IMR-90 (cell line): ENCODE measurements at regions not wholly inside any gene's neighbourhood (a gene's known extent, or its start where the extent isn't known, plus 50 kb on each side); places are given as distances from the start of the nearest gene placed in this dataset.

Experiments
- ATAC-seq: fragments of 200-7000 bp; cut with Tn5 transposase; 2 replicates; pipeline ENCODE4 v1.9.1; 2020; ENCODE audit warnings: low read depth, mild to moderate bottlenecking, moderate library complexity
- BruUV-seq: library from RNA; stranded (reverse); fragments of 400-500 nt; replicated peaks from 2 replicates; lab custom pipeline; 2021; lab: Mats Ljungman, UMichigan
- CTCF ChIA-PET: fragments of 300-600 bp; formaldehyde crosslinking; extraction: SDS; loops from one replicate; lab custom pipeline; 2021; ENCODE audit warnings: antibody characterized with exemption; lab: Yijun Ruan, JAX
- POLR2A ChIA-PET: fragments of 300-600 bp; sonication (Branson Sonifier 250); formaldehyde crosslinking; loops from one replicate; lab custom pipeline; 2022; ENCODE audit warnings: antibody characterized with exemption; ENCODE audit not compliant: unreplicated experiment; lab: Charles Lee
- DNase-seq: peaks from one replicate; pipeline ENCODE4 v3.0.0; 2013
- H2AFZ ChIP-seq: replicated peaks from 2 replicates; pipeline ENCODE3; 2013; ENCODE audit warnings: low read length, mild to moderate bottlenecking; ENCODE audit not compliant: poor library complexity
- H2AK5ac ChIP-seq: 2 replicates; pipeline ENCODE4 v1.6.1; 2013; ENCODE audit warnings: low read depth, low read length, inconsistent platforms
- H2AK9ac ChIP-seq: replicated peaks from 2 replicates; pipeline ENCODE3; 2013; ENCODE audit warnings: mild to moderate bottlenecking, low read depth, low read length, moderate library complexity; ENCODE audit not compliant: poor library complexity
- H2BK120ac ChIP-seq: 2 replicates; pipeline ENCODE4 v1.6.1; 2013; ENCODE audit warnings: low read depth, low read length, inconsistent platforms
- H2BK15ac ChIP-seq: 3 replicates; pipeline ENCODE4 v1.6.1; 2013; ENCODE audit warnings: low read depth, low read length, inconsistent platforms
- H2BK20ac ChIP-seq: 2 replicates; pipeline ENCODE4 v1.6.1; 2013; ENCODE audit warnings: low read depth, mild to moderate bottlenecking, inconsistent platforms, low read length, moderate library complexity
- H2BK5ac ChIP-seq: 2 replicates; pipeline ENCODE4 v1.6.1; 2013; ENCODE audit warnings: mild to moderate bottlenecking, low read depth, low read length, inconsistent platforms; ENCODE audit not compliant: poor library complexity, severe bottlenecking
- H3K14ac ChIP-seq: replicated peaks from 2 replicates; pipeline ENCODE4 v1.6.1; 2013; ENCODE audit warnings: low read depth, low read length, inconsistent platforms
- H3K18ac ChIP-seq: 2 replicates; pipeline ENCODE4 v1.6.1; 2013; ENCODE audit warnings: low read depth, low read length, control low read depth
- H3K23ac ChIP-seq: 2 replicates; pipeline ENCODE4 v1.6.1; 2013; ENCODE audit warnings: low read depth, low read length, inconsistent platforms
- H3K27ac ChIP-seq: 2 replicates; pipeline ENCODE4 v1.5.1; 2013; ENCODE audit warnings: mild to moderate bottlenecking, control low read depth, low read length; ENCODE audit not compliant: insufficient read depth
- H3K27me3 ChIP-seq: 2 replicates; pipeline ENCODE4 v1.6.1; 2013; ENCODE audit warnings: low read length; ENCODE audit not compliant: control insufficient read depth, insufficient read depth
- H3K36me3 ChIP-seq: 2 replicates; pipeline ENCODE4 v1.6.1; 2013; ENCODE audit warnings: low read length, mixed read lengths; ENCODE audit not compliant: control insufficient read depth, insufficient read depth
- H3K4ac ChIP-seq: 2 replicates; pipeline ENCODE4 v1.6.1; 2013; ENCODE audit warnings: low read depth, low read length, inconsistent platforms
- H3K4me1 ChIP-seq: 2 replicates; pipeline ENCODE4 v1.6.1; 2013; ENCODE audit warnings: low read length, mixed read lengths; ENCODE audit not compliant: control insufficient read depth, insufficient read depth
- H3K4me2 ChIP-seq: 2 replicates; pipeline ENCODE4 v1.6.1; 2013; ENCODE audit warnings: low read depth, mild to moderate bottlenecking, control low read depth, low read length, moderate library complexity
- H3K4me3 ChIP-seq: 2 replicates; pipeline ENCODE4 v1.5.1; 2013; ENCODE audit warnings: low read depth, mild to moderate bottlenecking, control low read depth, low read length, moderate library complexity; ENCODE audit not compliant: insufficient read depth
- H3K56ac ChIP-seq: 2 replicates; pipeline ENCODE4 v1.6.1; 2013; ENCODE audit warnings: low read length, inconsistent platforms; ENCODE audit not compliant: insufficient read depth; ENCODE audit errors: extremely low read depth
- H3K79me1 ChIP-seq, 2 experiments: 2 replicates each; pipeline ENCODE4 v1.6.1; 2013; ENCODE audit warnings: low read length in 2 of 2, inconsistent platforms in 1 of 2, low read depth in 1 of 2
- H3K9ac ChIP-seq: 2 replicates; pipeline ENCODE4 v1.6.1; 2013; ENCODE audit warnings: low read depth, low read length, control low read depth
- H3K9me1 ChIP-seq: 2 replicates; pipeline ENCODE4 v1.6.1; 2013; ENCODE audit warnings: low read length, inconsistent platforms; ENCODE audit not compliant: insufficient read depth
- H3K9me3 ChIP-seq: 2 replicates; pipeline ENCODE4 v1.6.1; 2013; ENCODE audit warnings: low read length; ENCODE audit not compliant: control insufficient read depth, insufficient read depth
- H4K20me1 ChIP-seq: 2 replicates; pipeline ENCODE4 v1.6.1; 2013; ENCODE audit warnings: low read length, inconsistent platforms; ENCODE audit not compliant: insufficient read depth
- H4K5ac ChIP-seq: 2 replicates; pipeline ENCODE4 v1.6.1; 2013; ENCODE audit warnings: mild to moderate bottlenecking, low read depth, low read length, control low read depth
- H4K8ac ChIP-seq, 2 experiments: 2 replicates each; pipeline ENCODE4 v1.6.1; 2013; ENCODE audit warnings: low read depth in 2 of 2, low read length in 2 of 2, control low read depth in 1 of 2, inconsistent platforms in 1 of 2
- H4K91ac ChIP-seq: 2 replicates; pipeline ENCODE4 v1.6.1; 2013; ENCODE audit warnings: low read depth, low read length, inconsistent platforms; ENCODE audit not compliant: insufficient read depth
- BHLHE40 ChIP-seq: fragments of 150-350 bp; IDR thresholded peaks from 2 replicates; pipeline ENCODE4 v1.6.1; 2016; ENCODE audit warnings: mild to moderate bottlenecking, low read depth, low read length
- CEBPB ChIP-seq: IDR thresholded peaks from 2 replicates; pipeline ENCODE4 v1.6.1; 2012; ENCODE audit warnings: low read depth, low read length, improper control_type of control experiment
- ELK1 ChIP-seq: fragments of 150-350 bp; IDR thresholded peaks from 2 replicates; pipeline ENCODE4 v1.6.1; 2016; ENCODE audit warnings: low read depth, mild to moderate bottlenecking, low read length, moderate library complexity, borderline replicate concordance
- FOS ChIP-seq: fragments of 150-350 bp; IDR thresholded peaks from 2 replicates; pipeline ENCODE4 v1.6.1; 2016; ENCODE audit warnings: low read depth, low read length
- MAFK ChIP-seq: IDR thresholded peaks from 2 replicates; pipeline ENCODE4 v1.6.1; 2012; ENCODE audit warnings: low read depth, low read length, improper control_type of control experiment
- MAZ ChIP-seq: IDR thresholded peaks from 2 replicates; pipeline ENCODE4 v1.6.1; 2012; ENCODE audit warnings: low read depth, mild to moderate bottlenecking, low read length, improper control_type of control experiment, moderate library complexity, borderline replicate concordance
- MXI1 ChIP-seq: IDR thresholded peaks from 2 replicates; pipeline ENCODE4 v1.6.1; 2012; ENCODE audit warnings: low read depth, mild to moderate bottlenecking, low read length, moderate library complexity, borderline replicate concordance
- POLR2A ChIP-seq: IDR thresholded peaks from 2 replicates; pipeline ENCODE4 v1.6.1; 2012; ENCODE audit warnings: mild to moderate bottlenecking, low read depth, low read length
- RCOR1 ChIP-seq: IDR thresholded peaks from 2 replicates; pipeline ENCODE4 v1.6.1; 2012; ENCODE audit warnings: mild to moderate bottlenecking, low read length, improper control_type of control experiment; ENCODE audit not compliant: insufficient replicate concordance
- RFX5 ChIP-seq: IDR thresholded peaks from 2 replicates; pipeline ENCODE4 v1.8.0; 2012; ENCODE audit warnings: low read depth, mild to moderate bottlenecking, low read length, moderate library complexity
- SMC3 ChIP-seq: fragments of 150-350 bp; IDR thresholded peaks from 2 replicates; pipeline ENCODE4 v1.6.1; 2016; ENCODE audit warnings: low read depth, mild to moderate bottlenecking, antibody characterized with exemption, low read length, moderate library complexity
- WGBS, 2 experiments: methylation state at CpG; one replicate each; pipeline versions ENCODE4 v1.1.5 to v1.1.7; 2013; ENCODE audit warnings: missing lambda C conversion rate in 2 of 2; ENCODE audit not compliant: insufficient read length in 1 of 2; ENCODE audit errors: extremely low coverage in 2 of 2; 5-methylcytosine and 5-hydroxymethylcytosine counted together
- dilution Hi-C: fragments of 300-500 bp; cut with HindIII; formaldehyde crosslinking; loops from one replicate; pipeline ENCODE4 v1.14.3; 2018; ENCODE audit warnings: low sequenced_read_pairs; ENCODE audit not compliant: unreplicated experiment
- in situ Hi-C: fragments of 300-500 bp; cut with MboI; formaldehyde crosslinking; loops from 3 replicates; pipeline ENCODE4 v1.14.3; 2019; ENCODE audit warnings: low sequenced_read_pairs, inconsistent platforms, mixed read lengths
- intact Hi-C: fragments of 100-400 bp; cut with micrococcal nuclease; formaldehyde crosslinking; loops from 2 replicates; pipeline ENCODE4 v1.10.0; 2022
- TF ChIP-seq, protein P1 (sequence below): conservative IDR thresholded peaks from 2 replicates; pipeline ENCODE4 v1.5.1; 2012; ENCODE audit warnings: mild to moderate bottlenecking, low read depth, low read length, improper control_type of control experiment

- Histone ChIP-seq H3K23ac (no peak overlapping the region), H3K4me3 (no peak overlapping the region), H3K4me1 (no peaks in the 10 kb centered on the region), H3K56ac (no peak overlapping the region), H3K9me3 (peaks cover 12% of the 10 kb centered on the region), H4K91ac (no peak overlapping the region), H3K18ac (no peak overlapping the region), H2AK5ac (no peak overlapping the region), H2BK5ac (no peak overlapping the region), H4K20me1 (no peaks in the 10 kb centered on the region), H3K9me1 (no peaks in the 10 kb centered on the region), H3K14ac (no peak overlapping the region), H2BK20ac (no peak overlapping the region), H2BK120ac (no peak overlapping the region), H4K8ac (no peak overlapping the region), H2AFZ (no peak overlapping the region), H3K27ac (no peak overlapping the region), H3K9ac (no peak overlapping the region), H3K36me3 (no peaks in the 10 kb centered on the region), H3K79me1 (no peaks in the 10 kb centered on the region), H3K4ac (no peak overlapping the region), H3K4me2 (no peak overlapping the region), H4K5ac (no peak overlapping the region), H3K27me3 (no peaks in the 10 kb centered on the region), H2BK15ac (no peak overlapping the region), H2AK9ac (no peak overlapping the region)
- intact Hi-C loops (no loop called here), dilution Hi-C loops (no loop called here), in situ Hi-C loops (no loop called here)
- ChIA-PET CTCF (no interaction called here), POLR2A (no interaction called here)
- TF ChIP-seq BHLHE40 (no peak), MXI1 (no peak), CEBPB (no peak), RFX5 (no peak), SMC3 (no peak), ELK1 (no peak), MAFK (no peak), POLR2A (no peak), FOS (no peak), MAZ (no peak), RCOR1 (no peak)
- TF ChIP-seq, protein P1, sequence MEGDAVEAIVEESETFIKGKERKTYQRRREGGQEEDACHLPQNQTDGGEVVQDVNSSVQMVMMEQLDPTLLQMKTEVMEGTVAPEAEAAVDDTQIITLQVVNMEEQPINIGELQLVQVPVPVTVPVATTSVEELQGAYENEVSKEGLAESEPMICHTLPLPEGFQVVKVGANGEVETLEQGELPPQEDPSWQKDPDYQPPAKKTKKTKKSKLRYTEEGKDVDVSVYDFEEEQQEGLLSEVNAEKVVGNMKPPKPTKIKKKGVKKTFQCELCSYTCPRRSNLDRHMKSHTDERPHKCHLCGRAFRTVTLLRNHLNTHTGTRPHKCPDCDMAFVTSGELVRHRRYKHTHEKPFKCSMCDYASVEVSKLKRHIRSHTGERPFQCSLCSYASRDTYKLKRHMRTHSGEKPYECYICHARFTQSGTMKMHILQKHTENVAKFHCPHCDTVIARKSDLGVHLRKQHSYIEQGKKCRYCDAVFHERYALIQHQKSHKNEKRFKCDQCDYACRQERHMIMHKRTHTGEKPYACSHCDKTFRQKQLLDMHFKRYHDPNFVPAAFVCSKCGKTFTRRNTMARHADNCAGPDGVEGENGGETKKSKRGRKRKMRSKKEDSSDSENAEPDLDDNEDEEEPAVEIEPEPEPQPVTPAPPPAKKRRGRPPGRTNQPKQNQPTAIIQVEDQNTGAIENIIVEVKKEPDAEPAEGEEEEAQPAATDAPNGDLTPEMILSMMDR, result no peak
- BruUV-seq, result no TSS peak
- DNase-seq, result no peak
- ATAC-seq, result no peak
- WGBS, 2 experiments, result no CpG with 5 or more reads among the region's 6 CpGs
These were observed 789.0 kb upstream of the RAB6C start for GRCh38 chr2:129190494-129190893.
